ENCODE measurements at regions not wholly inside any gene's neighbourhood (a gene's known extent, or its start where the extent isn't known, plus 50 kb on each side); places are given as distances from the start of the nearest gene placed in this dataset.

DNA sequence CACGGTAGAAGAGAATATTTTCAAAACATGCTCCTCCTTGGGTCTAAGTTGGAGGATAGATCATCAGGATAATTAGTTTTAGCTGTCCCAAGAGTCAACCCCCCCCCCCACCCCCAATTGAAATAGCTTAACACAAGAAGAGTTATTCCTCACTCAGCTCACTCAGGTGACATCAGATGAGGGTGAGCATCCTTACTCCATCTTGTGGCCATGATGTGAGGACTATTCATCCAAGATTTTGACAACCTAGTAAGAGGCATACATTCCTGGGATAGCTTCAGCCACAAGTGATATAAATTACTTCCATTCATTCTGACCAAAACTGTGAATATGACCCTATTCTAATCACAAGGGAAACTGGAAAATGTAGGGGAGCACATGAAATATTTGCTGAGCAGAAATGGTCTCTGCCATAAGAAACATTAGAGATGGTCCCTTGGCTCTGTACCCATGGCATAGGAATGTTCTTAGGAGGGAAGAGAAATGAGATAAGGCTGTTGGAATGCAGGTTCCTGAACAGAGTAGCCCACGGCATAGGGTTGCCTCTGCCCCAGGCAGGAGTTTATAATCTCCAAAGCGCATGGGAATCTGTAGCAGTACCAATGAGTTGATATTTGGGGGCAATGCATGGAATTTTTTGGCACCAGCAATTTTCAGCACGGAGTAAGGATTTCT, 257.2 kb downstream of the CYRIA start:
- TF ChIP-seq, protein P1, sequence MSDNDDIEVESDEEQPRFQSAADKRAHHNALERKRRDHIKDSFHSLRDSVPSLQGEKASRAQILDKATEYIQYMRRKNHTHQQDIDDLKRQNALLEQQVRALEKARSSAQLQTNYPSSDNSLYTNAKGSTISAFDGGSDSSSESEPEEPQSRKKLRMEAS (IDR thresholded peaks at IDR 0.05; ENCODE audit: low read depth, low read length), result no peak
- TF ChIP-seq, protein P2, sequence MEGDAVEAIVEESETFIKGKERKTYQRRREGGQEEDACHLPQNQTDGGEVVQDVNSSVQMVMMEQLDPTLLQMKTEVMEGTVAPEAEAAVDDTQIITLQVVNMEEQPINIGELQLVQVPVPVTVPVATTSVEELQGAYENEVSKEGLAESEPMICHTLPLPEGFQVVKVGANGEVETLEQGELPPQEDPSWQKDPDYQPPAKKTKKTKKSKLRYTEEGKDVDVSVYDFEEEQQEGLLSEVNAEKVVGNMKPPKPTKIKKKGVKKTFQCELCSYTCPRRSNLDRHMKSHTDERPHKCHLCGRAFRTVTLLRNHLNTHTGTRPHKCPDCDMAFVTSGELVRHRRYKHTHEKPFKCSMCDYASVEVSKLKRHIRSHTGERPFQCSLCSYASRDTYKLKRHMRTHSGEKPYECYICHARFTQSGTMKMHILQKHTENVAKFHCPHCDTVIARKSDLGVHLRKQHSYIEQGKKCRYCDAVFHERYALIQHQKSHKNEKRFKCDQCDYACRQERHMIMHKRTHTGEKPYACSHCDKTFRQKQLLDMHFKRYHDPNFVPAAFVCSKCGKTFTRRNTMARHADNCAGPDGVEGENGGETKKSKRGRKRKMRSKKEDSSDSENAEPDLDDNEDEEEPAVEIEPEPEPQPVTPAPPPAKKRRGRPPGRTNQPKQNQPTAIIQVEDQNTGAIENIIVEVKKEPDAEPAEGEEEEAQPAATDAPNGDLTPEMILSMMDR (IDR thresholded peaks at IDR 0.05; ENCODE audit: low read depth, low read length), result no peak
- TF ChIP-seq MYC (IDR thresholded peaks at IDR 0.05; ENCODE audit: low read depth, low read length) (no peak), POLR2A (IDR thresholded peaks at IDR 0.05; ENCODE audit: extremely low read depth, insufficient read length) (no peak)
- DNase-seq (ENCODE audit: low read depth), result no peak

GRCh38 chr2:16407358-16407757, 258.3 kb downstream of the CYRIA start:
- no peak for DNase-seq (ENCODE audit: low read depth)
- no peak overlapping the region for H3K4me3 ChIP-seq (ENCODE audit: low read depth, low read length)
- TF ChIP-seq, protein P2 (IDR thresholded peaks at IDR 0.05; ENCODE audit: low read depth, low read length), result no peak
- no peak for TF ChIP-seq POLR2A (IDR thresholded peaks at IDR 0.05; ENCODE audit: extremely low read depth, insufficient read length)
- no peak for TF ChIP-seq MYC (IDR thresholded peaks at IDR 0.05; ENCODE audit: low read depth, low read length)
- TF ChIP-seq, protein P1 (IDR thresholded peaks at IDR 0.05; ENCODE audit: low read depth, low read length), result no peak

More for the DNA sequence above, 257.2 kb downstream of the CYRIA start:
- no peak overlapping the region for H3K4me3 ChIP-seq (ENCODE audit: low read depth, low read length)

- DNase-seq (ENCODE audit: low read depth), result no peak
- no peak for TF ChIP-seq POLR2A (IDR thresholded peaks at IDR 0.05; ENCODE audit: extremely low read depth, insufficient read length)
- TF ChIP-seq, protein P1 (IDR thresholded peaks at IDR 0.05; ENCODE audit: low read depth, low read length), result no peak
- no peak for TF ChIP-seq MYC (IDR thresholded peaks at IDR 0.05; ENCODE audit: low read depth, low read length)
- TF ChIP-seq, protein P2 (IDR thresholded peaks at IDR 0.05; ENCODE audit: low read depth, low read length), result no peak
- H3K4me3 ChIP-seq (ENCODE audit: low read depth, low read length), result no peak overlapping the region
These were observed 258.9 kb downstream of the CYRIA start for GRCh38 chr2:16406496-16407289.

GRCh38 chr2:16405551-16405950, 260.1 kb downstream of the CYRIA start:
- no peak for DNase-seq (ENCODE audit: low read depth)
- TF ChIP-seq POLR2A (IDR thresholded peaks at IDR 0.05; ENCODE audit: extremely low read depth, insufficient read length) (no peak), MYC (IDR thresholded peaks at IDR 0.05; ENCODE audit: low read depth, low read length) (no peak)
- TF ChIP-seq, protein P1 (IDR thresholded peaks at IDR 0.05; ENCODE audit: low read depth, low read length), result no peak
- TF ChIP-seq, protein P2 (IDR thresholded peaks at IDR 0.05; ENCODE audit: low read depth, low read length), result no peak
- no peak overlapping the region for H3K4me3 ChIP-seq (ENCODE audit: low read depth, low read length)

- H3K4me3 ChIP-seq (ENCODE audit: low read depth, low read length), result no peak overlapping the region
- TF ChIP-seq POLR2A (IDR thresholded peaks at IDR 0.05; ENCODE audit: extremely low read depth, insufficient read length) (no peak), MYC (IDR thresholded peaks at IDR 0.05; ENCODE audit: low read depth, low read length) (no peak)
- TF ChIP-seq, protein P1 (IDR thresholded peaks at IDR 0.05; ENCODE audit: low read depth, low read length), result no peak
- TF ChIP-seq, protein P2 (IDR thresholded peaks at IDR 0.05; ENCODE audit: low read depth, low read length), result no peak
- DNase-seq (ENCODE audit: low read depth), result no peak
These were observed 260.9 kb downstream of the CYRIA start for GRCh38 chr2:16404551-16405300.

Measured in NB4 (cell line).